HepG2 (cell line): ENCODE measurements at regions not wholly inside any gene's neighbourhood (a gene's known extent, or its start where the extent isn't known, plus 50 kb on each side); places are given as distances from the start of the nearest gene placed in this dataset.

Experiments used
- ATAC-seq: fragments of 200-7000 bp; cut with Tn5 transposase; 3 replicates; pipeline ENCODE4 v1.9.1; 2020; ENCODE audit warnings: mild to moderate bottlenecking, moderate library complexity
- BruUV-seq: library from RNA; stranded (reverse); fragments of 400-500 nt; replicated peaks from 2 replicates; lab custom pipeline; 2021; lab: Mats Ljungman, UMichigan
- CTCF ChIA-PET: fragments of 300-600 bp; formaldehyde crosslinking; extraction: SDS; loops from one replicate; lab custom pipeline; 2021; ENCODE audit warnings: low total read pairs, inconsistent platforms, low intra/inter-chr PET ratio; lab: Yijun Ruan, JAX
- POLR2A ChIA-PET: fragments of 350-600 bp; sonication (Branson Sonifier 250); formaldehyde crosslinking; loops from one replicate; lab custom pipeline; 2020; ENCODE audit warnings: antibody characterized with exemption, inconsistent platforms; lab: Yijun Ruan, JAX
- DNase-seq: peaks from one replicate; pipeline ENCODE4 v3.0.0-alpha.2; 2015; ENCODE audit warnings: low spot score
- FAIRE-seq: peaks from 3 replicates; lab custom pipeline; 2011; peaks lifted over from hg19 to GRCh38; lab: Jason Lieb, UNC
- H2AFZ ChIP-seq: one replicate; pipeline ENCODE4 v1.6.1; 2011; ENCODE audit warnings: low read length, inconsistent platforms
- H3K27ac ChIP-seq: fragments of 300-600 bp; 3 replicates; pipeline ENCODE4 v1.8.0; 2011; ENCODE audit warnings: mixed run types, mild to moderate bottlenecking, mixed read lengths, low read length, inconsistent platforms; ENCODE audit not compliant: insufficient read depth; ENCODE audit errors: extremely low read length
- H3K27me3 ChIP-seq, 2 experiments: fragments of 200-600 bp in 1 of 2; 2 replicates in 1 of 2; 3 replicates in 1 of 2; pipeline versions ENCODE4 v1.6.0 to v1.8.0; 2011; ENCODE audit warnings: low read length in 2 of 2, mild to moderate bottlenecking in 2 of 2, moderate library complexity in 2 of 2, inconsistent platforms in 1 of 2; ENCODE audit not compliant: insufficient read depth in 2 of 2, control insufficient read depth in 1 of 2
- H3K36me3 ChIP-seq, 2 experiments: fragments of 200-600 bp in 1 of 2; replicated peaks in 1 of 2; 2 replicates in 1 of 2; 3 replicates in 1 of 2; pipeline versions ENCODE4 v1.5.1 to v1.8.0; 2011; ENCODE audit warnings: low read length in 2 of 2, inconsistent platforms in 1 of 2; ENCODE audit not compliant: insufficient read depth in 2 of 2, control insufficient read depth in 1 of 2
- H3K4me1 ChIP-seq: 2 replicates; pipeline ENCODE4 v1.5.1; 2012; ENCODE audit warnings: low read length, inconsistent platforms; ENCODE audit not compliant: insufficient read depth
- H3K4me2 ChIP-seq: 2 replicates; pipeline ENCODE4 v1.6.0; 2011; ENCODE audit warnings: low read depth, low read length, inconsistent platforms
- H3K4me3 ChIP-seq, 3 experiments: fragments of 200-600 bp in 1 of 3; sonication (generic), shearing (Covaris generic) in 1 of 3; replicated peaks in 1 of 3; 2 replicates each; pipeline ENCODE4 v1.5.1; 2011 to 2016; ENCODE audit warnings: low read length in 3 of 3, inconsistent platforms in 2 of 3, low read depth in 2 of 3, mild to moderate bottlenecking in 2 of 3, control low read depth in 1 of 3, mixed read lengths in 1 of 3; ENCODE audit not compliant: insufficient read depth in 1 of 3
- H3K79me2 ChIP-seq: one replicate; pipeline ENCODE4 v1.6.1; 2011; ENCODE audit warnings: low read length, inconsistent platforms; ENCODE audit not compliant: insufficient read depth
- H3K9ac ChIP-seq: 2 replicates; pipeline ENCODE4 v1.6.0; 2011; ENCODE audit warnings: mild to moderate bottlenecking, low read depth, low read length, inconsistent platforms; ENCODE audit not compliant: insufficient read depth
- H3K9me3 ChIP-seq: 2 replicates; pipeline ENCODE4 v1.5.1; 2012; ENCODE audit warnings: mild to moderate bottlenecking, low read length
- H4K20me1 ChIP-seq: 2 replicates; pipeline ENCODE4 v1.6.0; 2011; ENCODE audit warnings: inconsistent platforms, mild to moderate bottlenecking, low read length, moderate library complexity; ENCODE audit not compliant: insufficient read depth
- HMG20A ChIP-seq: IDR thresholded peaks from 2 replicates; pipeline ENCODE4 v1.6.1; 2016; ENCODE audit warnings: borderline replicate concordance
- SP1 ChIP-seq, 2 experiments: fragments of 450-650 bp in 1 of 2; sonication (generic) in 1 of 2; formaldehyde crosslinking in 1 of 2; IDR thresholded peaks; 2 replicates each; pipeline versions ENCODE4 v1.4.0 to v1.6.1; 2016 to 2020; ENCODE audit warnings: missing genetic modification reagents in 1 of 2
- THAP11 ChIP-seq: IDR thresholded peaks from 2 replicates; pipeline ENCODE4 v1.6.1; 2016; ENCODE audit warnings: missing biosample characterization, missing genetic modification reagents
- ZKSCAN1 ChIP-seq: fragments of 150-350 bp; IDR thresholded peaks from 2 replicates; pipeline ENCODE4 v1.6.1; 2014; ENCODE audit warnings: low read length
- ZNF124 ChIP-seq: sonication (generic); formaldehyde crosslinking; IDR thresholded peaks from 2 replicates; pipeline ENCODE4 v1.4.0; 2020; ENCODE audit warnings: missing genetic modification reagents
- ZNF317 ChIP-seq: sonication (generic); formaldehyde crosslinking; IDR thresholded peaks from 2 replicates; pipeline ENCODE4 v1.5.0; 2020; ENCODE audit warnings: mild to moderate bottlenecking, missing genetic modification reagents
- ZNF513 ChIP-seq: sonication (generic); formaldehyde crosslinking; conservative IDR thresholded peaks from 2 replicates; pipeline ENCODE4 v1.5.0; 2020; ENCODE audit warnings: missing genetic modification reagents
- ZNF788 ChIP-seq: sonication (generic); formaldehyde crosslinking; IDR thresholded peaks from 2 replicates; pipeline ENCODE4 v1.5.0; 2020; ENCODE audit warnings: mild to moderate bottlenecking, missing genetic modification reagents, borderline replicate concordance
- WGBS: methylation state at CpG from one replicate; pipeline ENCODE4 v1.1.6; 2017; ENCODE audit warnings: low lambda C conversion rate; 5-methylcytosine and 5-hydroxymethylcytosine counted together
- in situ Hi-C: cut with HindIII; loops from 2 replicates; pipeline ENCODE4 v1.10.0; 2017; ENCODE audit warnings: low pct_unique_long_range_greater_than_20kb; ENCODE audit not compliant: extremely low pct_ligation_motif_present
- intact Hi-C: fragments of 100-400 bp; cut with micrococcal nuclease; formaldehyde crosslinking; loops from one replicate; pipeline ENCODE4 v1.10.0; 2022; ENCODE audit not compliant: unreplicated experiment
- TF ChIP-seq, protein P1 (sequence below): sonication (generic); formaldehyde crosslinking; IDR thresholded peaks from 2 replicates; pipeline ENCODE4 v1.9.0; 2021; ENCODE audit warnings: mild to moderate bottlenecking, missing genetic modification reagents

GRCh38 chr15:98419173-98419780, 229.1 kb upstream of the IGF1R start:
- no peak for FAIRE-seq
- Histone ChIP-seq H3K9me3 (no peaks in the 10 kb centered on the region), H2AFZ (no peak overlapping the region), H3K79me2 (no peaks in the 10 kb centered on the region), H3K4me2 (no peak overlapping the region), H3K9ac (no peak overlapping the region), H3K36me3 (no peaks in the 10 kb centered on the region), H3K4me3 (no peak overlapping the region), H3K4me1 (no peaks in the 10 kb centered on the region), H3K27me3 (peaks cover 7 to 30% of the 10 kb centered on the region in 2 experiments; a peak in 4 of 5 replicates), H4K20me1 (no peaks in the 10 kb centered on the region), H3K27ac (no peak overlapping the region)
- ATAC-seq: no peak
- DNase-seq: no peak
- WGBS: 11% methylated on average over 5 of the region's 5 CpGs
- intact Hi-C loops (no loop called here), in situ Hi-C loops (loop anchor here (25.0 kb wide), 1 partner anchor 507 kb away; no protein-coding TSS in a partner anchor)
- BruUV-seq: no TSS peak
- ChIA-PET CTCF (interaction anchor here (0.9 kb wide), 1 partner anchor 108 kb away, joined by 4 read pairs; no protein-coding TSS in a partner anchor), POLR2A (no interaction called here)
- TF ChIP-seq HMG20A (CRISPR knock-in tag): no peak
- TF ChIP-seq SP1 (IDR thresholded peaks at IDR 0.05): no peak
- TF ChIP-seq SP1 (CRISPR knock-in tag; IDR thresholded peaks at IDR 0.05): no peak
- no peak for TF ChIP-seq ZNF788 (CRISPR knock-in tag)
- no peak for TF ChIP-seq THAP11
- TF ChIP-seq ZNF513 (CRISPR knock-in tag): no peak
- TF ChIP-seq, protein P1, sequence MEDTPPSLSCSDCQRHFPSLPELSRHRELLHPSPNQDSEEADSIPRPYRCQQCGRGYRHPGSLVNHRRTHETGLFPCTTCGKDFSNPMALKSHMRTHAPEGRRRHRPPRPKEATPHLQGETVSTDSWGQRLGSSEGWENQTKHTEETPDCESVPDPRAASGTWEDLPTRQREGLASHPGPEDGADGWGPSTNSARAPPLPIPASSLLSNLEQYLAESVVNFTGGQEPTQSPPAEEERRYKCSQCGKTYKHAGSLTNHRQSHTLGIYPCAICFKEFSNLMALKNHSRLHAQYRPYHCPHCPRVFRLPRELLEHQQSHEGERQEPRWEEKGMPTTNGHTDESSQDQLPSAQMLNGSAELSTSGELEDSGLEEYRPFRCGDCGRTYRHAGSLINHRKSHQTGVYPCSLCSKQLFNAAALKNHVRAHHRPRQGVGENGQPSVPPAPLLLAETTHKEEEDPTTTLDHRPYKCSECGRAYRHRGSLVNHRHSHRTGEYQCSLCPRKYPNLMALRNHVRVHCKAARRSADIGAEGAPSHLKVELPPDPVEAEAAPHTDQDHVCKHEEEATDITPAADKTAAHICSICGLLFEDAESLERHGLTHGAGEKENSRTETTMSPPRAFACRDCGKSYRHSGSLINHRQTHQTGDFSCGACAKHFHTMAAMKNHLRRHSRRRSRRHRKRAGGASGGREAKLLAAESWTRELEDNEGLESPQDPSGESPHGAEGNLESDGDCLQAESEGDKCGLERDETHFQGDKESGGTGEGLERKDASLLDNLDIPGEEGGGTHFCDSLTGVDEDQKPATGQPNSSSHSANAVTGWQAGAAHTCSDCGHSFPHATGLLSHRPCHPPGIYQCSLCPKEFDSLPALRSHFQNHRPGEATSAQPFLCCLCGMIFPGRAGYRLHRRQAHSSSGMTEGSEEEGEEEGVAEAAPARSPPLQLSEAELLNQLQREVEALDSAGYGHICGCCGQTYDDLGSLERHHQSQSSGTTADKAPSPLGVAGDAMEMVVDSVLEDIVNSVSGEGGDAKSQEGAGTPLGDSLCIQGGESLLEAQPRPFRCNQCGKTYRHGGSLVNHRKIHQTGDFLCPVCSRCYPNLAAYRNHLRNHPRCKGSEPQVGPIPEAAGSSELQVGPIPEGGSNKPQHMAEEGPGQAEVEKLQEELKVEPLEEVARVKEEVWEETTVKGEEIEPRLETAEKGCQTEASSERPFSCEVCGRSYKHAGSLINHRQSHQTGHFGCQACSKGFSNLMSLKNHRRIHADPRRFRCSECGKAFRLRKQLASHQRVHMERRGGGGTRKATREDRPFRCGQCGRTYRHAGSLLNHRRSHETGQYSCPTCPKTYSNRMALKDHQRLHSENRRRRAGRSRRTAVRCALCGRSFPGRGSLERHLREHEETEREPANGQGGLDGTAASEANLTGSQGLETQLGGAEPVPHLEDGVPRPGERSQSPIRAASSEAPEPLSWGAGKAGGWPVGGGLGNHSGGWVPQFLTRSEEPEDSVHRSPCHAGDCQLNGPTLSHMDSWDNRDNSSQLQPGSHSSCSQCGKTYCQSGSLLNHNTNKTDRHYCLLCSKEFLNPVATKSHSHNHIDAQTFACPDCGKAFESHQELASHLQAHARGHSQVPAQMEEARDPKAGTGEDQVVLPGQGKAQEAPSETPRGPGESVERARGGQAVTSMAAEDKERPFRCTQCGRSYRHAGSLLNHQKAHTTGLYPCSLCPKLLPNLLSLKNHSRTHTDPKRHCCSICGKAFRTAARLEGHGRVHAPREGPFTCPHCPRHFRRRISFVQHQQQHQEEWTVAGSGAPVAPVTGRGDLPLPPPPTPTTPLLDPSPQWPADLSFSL (CRISPR knock-in tag): no peak
- no peak for TF ChIP-seq ZNF124 (CRISPR knock-in tag)
- TF ChIP-seq ZNF317 (CRISPR knock-in tag): no peak
- no peak for TF ChIP-seq ZKSCAN1
